ENCODE measurements at regions not wholly inside any gene's neighbourhood (a gene's known extent, or its start where the extent isn't known, plus 50 kb on each side); places are given as distances from the start of the nearest gene placed in this dataset.

DNA sequence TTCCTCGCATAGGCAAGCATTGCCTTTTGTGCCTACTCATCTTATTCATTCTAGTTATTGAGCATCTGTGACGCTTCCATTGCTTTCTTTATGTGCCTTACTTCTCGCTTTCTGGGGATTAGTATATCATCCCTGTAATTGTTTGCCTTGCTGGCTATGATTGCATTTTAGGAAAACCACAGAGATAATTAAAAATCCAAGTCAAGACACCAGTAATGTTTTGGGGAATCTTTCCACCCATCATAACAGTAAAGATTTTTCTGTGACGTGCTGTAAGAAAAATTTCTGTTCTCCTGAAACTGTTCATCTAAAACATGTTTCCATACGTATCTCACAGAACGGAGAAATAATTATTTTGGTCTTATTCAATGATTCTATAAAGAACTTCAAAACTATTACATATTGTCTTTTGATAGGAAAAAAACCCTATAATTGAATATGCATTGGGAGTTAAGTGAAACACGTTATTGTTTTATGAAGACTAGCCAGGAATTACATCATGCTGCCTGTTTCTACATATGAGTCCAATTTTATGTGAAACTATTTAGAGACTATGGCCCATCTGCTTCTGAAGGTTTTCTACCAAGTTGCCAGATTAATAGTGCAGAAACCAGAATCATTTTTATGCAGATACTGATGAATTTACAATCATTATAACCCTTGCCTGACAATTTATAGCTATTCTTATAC is 133.7 kb upstream of the FIBIN start:
- DNase-seq (ENCODE audit: low spot score): no peak
- no peaks in the 10 kb centered on the region for H3K36me3 ChIP-seq
- H3K27me3 ChIP-seq (replicated peaks; ENCODE audit: insufficient read depth): no peaks in the 10 kb centered on the region
- H3K4me3 ChIP-seq: no peak overlapping the region
- H3K27ac ChIP-seq: no peak overlapping the region
- no peaks in the 10 kb centered on the region for H3K9me3 ChIP-seq
- no peaks in the 10 kb centered on the region for H3K4me1 ChIP-seq (replicated peaks)
- TF ChIP-seq, protein P1, sequence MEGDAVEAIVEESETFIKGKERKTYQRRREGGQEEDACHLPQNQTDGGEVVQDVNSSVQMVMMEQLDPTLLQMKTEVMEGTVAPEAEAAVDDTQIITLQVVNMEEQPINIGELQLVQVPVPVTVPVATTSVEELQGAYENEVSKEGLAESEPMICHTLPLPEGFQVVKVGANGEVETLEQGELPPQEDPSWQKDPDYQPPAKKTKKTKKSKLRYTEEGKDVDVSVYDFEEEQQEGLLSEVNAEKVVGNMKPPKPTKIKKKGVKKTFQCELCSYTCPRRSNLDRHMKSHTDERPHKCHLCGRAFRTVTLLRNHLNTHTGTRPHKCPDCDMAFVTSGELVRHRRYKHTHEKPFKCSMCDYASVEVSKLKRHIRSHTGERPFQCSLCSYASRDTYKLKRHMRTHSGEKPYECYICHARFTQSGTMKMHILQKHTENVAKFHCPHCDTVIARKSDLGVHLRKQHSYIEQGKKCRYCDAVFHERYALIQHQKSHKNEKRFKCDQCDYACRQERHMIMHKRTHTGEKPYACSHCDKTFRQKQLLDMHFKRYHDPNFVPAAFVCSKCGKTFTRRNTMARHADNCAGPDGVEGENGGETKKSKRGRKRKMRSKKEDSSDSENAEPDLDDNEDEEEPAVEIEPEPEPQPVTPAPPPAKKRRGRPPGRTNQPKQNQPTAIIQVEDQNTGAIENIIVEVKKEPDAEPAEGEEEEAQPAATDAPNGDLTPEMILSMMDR (IDR thresholded peaks at IDR 0.05): no peak
- TF ChIP-seq POLR2AphosphoS5 (IDR thresholded peaks at IDR 0.05) (no peak), POLR2A (IDR thresholded peaks at IDR 0.05) (no peak)
- WGBS: 90% methylated on average over 7 of the region's 7 CpGs
- intact Hi-C loops (cut with DNase I): no loop called here

DNA sequence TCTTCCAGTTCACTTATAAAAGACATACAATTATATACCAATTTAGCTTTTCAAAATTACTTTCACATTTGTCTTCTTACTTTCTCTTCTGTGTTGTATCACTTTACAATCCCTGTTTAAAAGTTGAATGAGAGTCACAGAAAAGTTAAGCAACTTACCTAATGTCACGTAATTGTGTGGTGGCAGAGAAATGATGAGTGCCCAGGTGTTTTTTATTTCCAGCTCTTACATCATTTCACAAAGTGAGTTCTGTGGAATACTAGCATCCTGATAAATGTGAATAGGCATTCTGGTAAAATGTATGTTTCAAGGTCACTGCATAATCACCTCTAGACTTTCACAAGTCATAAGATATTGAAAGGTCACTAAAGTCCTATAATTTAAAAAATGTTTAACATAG is 133.0 kb upstream of the FIBIN start:
- TF ChIP-seq, protein P1 (IDR thresholded peaks at IDR 0.05): no peak
- TF ChIP-seq POLR2A (IDR thresholded peaks at IDR 0.05) (no peak), POLR2AphosphoS5 (IDR thresholded peaks at IDR 0.05) (no peak)
- H3K27me3 ChIP-seq (replicated peaks; ENCODE audit: insufficient read depth): no peaks in the 10 kb centered on the region
- no peaks in the 10 kb centered on the region for H3K36me3 ChIP-seq
- H3K4me3 ChIP-seq: no peak overlapping the region
- no peak for DNase-seq (ENCODE audit: low spot score)
- 86% methylated on average over 1 of the region's 1 CpG for WGBS
- H3K27ac ChIP-seq: no peak overlapping the region
- intact Hi-C loops (cut with DNase I): no loop called here
- H3K4me1 ChIP-seq (replicated peaks): no peaks in the 10 kb centered on the region
- H3K9me3 ChIP-seq: no peaks in the 10 kb centered on the region

DNA sequence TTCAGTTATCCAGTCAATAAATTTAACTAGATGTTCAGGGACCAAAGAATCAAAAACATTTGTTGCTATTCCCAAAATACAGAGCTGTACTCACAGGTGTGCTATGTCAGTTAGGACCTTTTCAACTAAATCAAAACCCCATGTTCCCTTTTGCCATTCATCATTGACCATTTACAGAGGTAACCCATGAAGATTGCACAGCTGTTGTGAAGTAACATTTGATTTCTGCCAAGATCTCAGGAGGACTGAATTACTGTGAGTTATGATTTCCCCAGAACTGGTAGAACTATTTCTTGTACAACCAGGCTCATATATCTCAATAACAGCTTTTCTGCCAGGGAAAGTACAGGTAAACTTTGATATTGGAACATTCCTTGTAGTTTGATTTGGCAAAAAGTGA is 131.1 kb upstream of the FIBIN start:
- Histone ChIP-seq H3K4me1 (replicated peaks) (no peaks in the 10 kb centered on the region), H3K27ac (no peak overlapping the region), H3K4me3 (no peak overlapping the region), H3K36me3 (no peaks in the 10 kb centered on the region), H3K27me3 (replicated peaks; ENCODE audit: insufficient read depth) (no peaks in the 10 kb centered on the region), H3K9me3 (no peaks in the 10 kb centered on the region)
- TF ChIP-seq, protein P1 (IDR thresholded peaks at IDR 0.05): no peak
- TF ChIP-seq POLR2AphosphoS5 (IDR thresholded peaks at IDR 0.05) (no peak), POLR2A (IDR thresholded peaks at IDR 0.05) (no peak)
- DNase-seq (ENCODE audit: low spot score): no peak
- intact Hi-C loops (cut with DNase I): no loop called here

DNA sequence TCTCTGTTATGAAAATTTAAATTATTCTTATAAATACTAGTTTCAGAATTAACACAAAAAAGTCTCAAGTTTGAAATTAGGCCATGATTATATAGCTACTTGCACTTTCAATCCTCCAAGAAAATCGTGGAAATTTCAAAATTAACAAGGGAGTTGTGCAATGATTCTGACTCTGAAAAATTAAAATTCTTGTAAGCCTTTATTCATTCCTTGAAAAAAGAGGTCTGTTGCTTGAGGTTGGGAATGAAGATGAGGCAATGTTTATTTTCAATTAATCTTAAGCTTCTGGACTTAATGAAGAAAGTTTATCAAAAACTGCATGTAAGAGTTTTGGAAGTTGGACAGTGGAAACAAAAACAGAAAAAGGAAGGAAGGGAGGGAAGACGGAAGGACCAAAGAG is 128.2 kb upstream of the FIBIN start:
- Histone ChIP-seq H3K27me3 (replicated peaks; ENCODE audit: insufficient read depth) (no peaks in the 10 kb centered on the region), H3K4me1 (replicated peaks) (no peaks in the 10 kb centered on the region), H3K36me3 (no peaks in the 10 kb centered on the region), H3K27ac (no peak overlapping the region), H3K9me3 (no peaks in the 10 kb centered on the region), H3K4me3 (no peak overlapping the region)
- intact Hi-C loops (cut with DNase I): no loop called here
- DNase-seq (ENCODE audit: low spot score): no peak
- TF ChIP-seq, protein P1 (IDR thresholded peaks at IDR 0.05): no peak
- TF ChIP-seq POLR2A (IDR thresholded peaks at IDR 0.05): no peak
- TF ChIP-seq POLR2AphosphoS5 (IDR thresholded peaks at IDR 0.05): no peak
- WGBS: 71% methylated on average over 2 of the region's 2 CpGs

DNA sequence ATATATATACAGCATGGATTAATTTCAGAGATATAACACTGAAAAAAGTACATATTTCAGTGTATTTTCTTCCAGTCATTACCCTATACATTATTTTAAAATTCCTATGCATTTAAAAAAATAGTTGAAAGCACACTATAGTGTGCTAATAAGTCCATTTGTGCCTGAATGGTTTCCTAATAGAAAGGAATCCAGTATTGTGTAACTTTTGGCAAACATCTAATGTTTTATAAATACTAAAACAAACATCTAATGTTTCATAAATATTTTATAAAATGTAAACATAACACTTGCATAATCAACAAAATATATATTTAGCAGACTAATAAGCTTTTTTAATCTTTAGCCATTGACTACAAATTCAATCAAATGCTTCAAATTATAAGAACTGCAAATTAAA is 126.6 kb upstream of the FIBIN start:
- intact Hi-C loops (cut with DNase I): no loop called here
- no peak overlapping the region for H3K4me3 ChIP-seq
- TF ChIP-seq POLR2AphosphoS5 (IDR thresholded peaks at IDR 0.05) (no peak), POLR2A (IDR thresholded peaks at IDR 0.05) (no peak)
- TF ChIP-seq, protein P1 (IDR thresholded peaks at IDR 0.05): no peak

More for the DNA sequence above, 126.6 kb upstream of the FIBIN start:
- no peak for DNase-seq (ENCODE audit: low spot score)
- Histone ChIP-seq H3K9me3 (no peaks in the 10 kb centered on the region), H3K4me1 (replicated peaks) (no peaks in the 10 kb centered on the region), H3K27me3 (replicated peaks; ENCODE audit: insufficient read depth) (no peaks in the 10 kb centered on the region), H3K36me3 (no peaks in the 10 kb centered on the region), H3K27ac (no peak overlapping the region)

Measured in prostate gland (tissue), 2 donors.